ENCODE measurements at regions not wholly inside any gene's neighbourhood (a gene's known extent, or its start where the extent isn't known, plus 50 kb on each side); places are given as distances from the start of the nearest gene placed in this dataset.

DNA sequence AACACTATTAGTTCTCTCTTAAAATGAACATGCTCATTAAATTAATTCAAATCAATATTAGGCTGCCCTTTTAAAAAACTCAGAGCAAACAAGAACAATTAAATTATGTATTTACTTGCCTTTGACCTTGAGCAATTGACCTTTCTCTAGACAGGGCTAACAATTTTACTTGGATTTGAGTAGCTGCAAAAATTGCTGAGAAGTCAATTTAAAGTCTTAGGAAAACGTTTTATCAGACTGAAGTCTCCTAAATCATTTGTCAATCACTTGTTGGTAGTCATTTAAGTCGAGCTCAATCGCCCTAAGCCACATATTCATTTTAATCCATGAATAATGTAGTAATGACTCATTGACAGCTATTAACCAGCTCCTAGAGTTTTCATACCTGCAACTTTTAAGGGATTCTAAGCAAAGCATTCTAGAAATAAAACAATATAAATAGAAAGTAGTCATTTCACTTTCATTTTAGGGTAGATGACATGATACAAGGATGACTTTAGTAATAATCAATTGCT lies 84.9 kb upstream of the SEC61G start:
- peak; percentile 86 for DNase-seq (ENCODE audit: low read depth)
- H3K4me3 ChIP-seq (ENCODE audit: low read length): no peak overlapping the region
- TF ChIP-seq, protein P1, sequence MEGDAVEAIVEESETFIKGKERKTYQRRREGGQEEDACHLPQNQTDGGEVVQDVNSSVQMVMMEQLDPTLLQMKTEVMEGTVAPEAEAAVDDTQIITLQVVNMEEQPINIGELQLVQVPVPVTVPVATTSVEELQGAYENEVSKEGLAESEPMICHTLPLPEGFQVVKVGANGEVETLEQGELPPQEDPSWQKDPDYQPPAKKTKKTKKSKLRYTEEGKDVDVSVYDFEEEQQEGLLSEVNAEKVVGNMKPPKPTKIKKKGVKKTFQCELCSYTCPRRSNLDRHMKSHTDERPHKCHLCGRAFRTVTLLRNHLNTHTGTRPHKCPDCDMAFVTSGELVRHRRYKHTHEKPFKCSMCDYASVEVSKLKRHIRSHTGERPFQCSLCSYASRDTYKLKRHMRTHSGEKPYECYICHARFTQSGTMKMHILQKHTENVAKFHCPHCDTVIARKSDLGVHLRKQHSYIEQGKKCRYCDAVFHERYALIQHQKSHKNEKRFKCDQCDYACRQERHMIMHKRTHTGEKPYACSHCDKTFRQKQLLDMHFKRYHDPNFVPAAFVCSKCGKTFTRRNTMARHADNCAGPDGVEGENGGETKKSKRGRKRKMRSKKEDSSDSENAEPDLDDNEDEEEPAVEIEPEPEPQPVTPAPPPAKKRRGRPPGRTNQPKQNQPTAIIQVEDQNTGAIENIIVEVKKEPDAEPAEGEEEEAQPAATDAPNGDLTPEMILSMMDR (IDR thresholded peaks at IDR 0.05; ENCODE audit: insufficient read depth, low read depth, low read length, missing control alignments): no peak

DNA sequence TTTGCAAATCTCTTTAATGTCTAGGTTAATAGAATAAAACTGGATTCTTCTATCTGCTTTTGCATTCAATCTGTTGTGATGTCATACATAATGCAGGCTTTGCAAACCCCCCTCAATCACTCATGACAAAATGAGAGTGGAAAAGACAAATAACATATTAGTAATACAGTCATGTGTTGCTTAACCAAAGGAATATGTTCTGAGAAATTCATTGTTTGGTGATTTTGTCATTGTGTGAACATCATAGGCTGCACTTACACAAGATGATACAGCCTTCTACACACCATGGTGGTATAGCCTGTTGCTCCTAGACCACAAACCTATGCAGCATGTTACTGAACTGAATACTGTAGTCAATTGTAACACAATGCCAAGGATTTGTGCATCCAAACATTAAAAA lies 87.3 kb upstream of the SEC61G start:
- TF ChIP-seq, protein P1 (IDR thresholded peaks at IDR 0.05; ENCODE audit: insufficient read depth, low read depth, low read length, missing control alignments): no peak
- H3K4me3 ChIP-seq (ENCODE audit: low read length): no peak overlapping the region
- peak; percentile 61 for DNase-seq (ENCODE audit: low read depth)

DNA sequence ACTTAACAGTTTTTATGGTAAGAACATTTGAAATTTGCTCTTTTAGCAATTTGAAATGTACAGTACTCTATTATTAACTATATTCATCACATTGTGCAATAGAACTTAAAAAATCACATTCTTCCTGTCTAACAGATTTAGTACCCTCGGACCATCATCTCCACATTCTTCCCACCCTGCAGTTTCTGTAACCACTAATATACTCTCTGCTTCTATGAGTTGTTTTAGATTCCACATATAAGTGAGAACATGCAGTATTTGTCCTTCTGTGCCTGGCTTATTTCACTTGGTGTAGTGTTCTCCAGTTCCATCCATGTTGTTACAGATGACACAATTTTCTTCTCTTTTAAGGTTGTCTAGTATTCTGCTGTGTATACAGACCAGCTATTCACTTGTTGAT lies 88.9 kb upstream of the SEC61G start:
- no peak for DNase-seq (ENCODE audit: low read depth)
- no peak overlapping the region for H3K4me3 ChIP-seq (ENCODE audit: low read length)
- TF ChIP-seq, protein P1 (IDR thresholded peaks at IDR 0.05; ENCODE audit: insufficient read depth, low read depth, low read length, missing control alignments): no peak

DNA sequence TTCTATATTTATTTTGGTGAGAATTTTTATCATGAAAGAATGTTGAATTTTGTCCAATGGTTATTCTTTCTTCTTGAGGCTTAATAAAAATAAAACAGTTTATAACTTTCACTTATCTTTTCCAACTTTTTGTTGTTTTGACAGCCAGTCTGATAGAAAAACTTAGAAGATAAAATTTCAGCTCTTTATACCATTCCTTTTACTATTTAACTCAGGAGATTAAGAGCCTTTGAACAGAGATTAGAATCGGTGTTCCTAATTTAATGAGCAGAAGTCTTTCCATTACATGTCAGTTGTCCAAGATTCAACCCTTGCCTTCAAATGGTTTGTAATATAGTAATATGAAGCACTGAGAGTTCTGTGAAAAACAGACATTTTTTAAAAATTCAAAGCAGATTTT lies 97.8 kb upstream of the SEC61G start:
- H3K4me3 ChIP-seq (ENCODE audit: low read length): no peak overlapping the region
- DNase-seq (ENCODE audit: low read depth): no peak
- TF ChIP-seq, protein P1 (IDR thresholded peaks at IDR 0.05; ENCODE audit: insufficient read depth, low read depth, low read length, missing control alignments): no peak

DNA sequence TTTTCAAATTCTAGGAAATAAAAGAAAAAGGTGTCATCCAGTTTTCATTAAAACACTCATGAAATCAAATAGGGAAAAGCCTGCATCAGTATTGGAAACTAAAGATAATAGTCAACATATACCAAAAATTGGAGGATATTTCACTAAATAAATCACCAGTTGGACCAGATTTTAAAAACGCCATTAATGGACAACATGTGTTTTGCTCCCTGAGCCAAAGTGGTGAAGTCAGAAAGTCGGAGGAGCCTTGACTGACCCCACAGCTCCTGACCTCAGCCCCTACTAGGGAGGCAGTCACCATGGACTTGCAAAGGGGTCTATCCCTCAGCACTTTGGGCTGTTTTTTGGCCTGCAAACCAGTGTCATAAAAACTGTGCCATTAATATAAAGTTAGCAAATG lies 98.3 kb upstream of the SEC61G start:
- TF ChIP-seq, protein P1 (IDR thresholded peaks at IDR 0.05; ENCODE audit: insufficient read depth, low read depth, low read length, missing control alignments): no peak
- no peak overlapping the region for H3K4me3 ChIP-seq (ENCODE audit: low read length)
- DNase-seq (ENCODE audit: low read depth): no peak

DNA sequence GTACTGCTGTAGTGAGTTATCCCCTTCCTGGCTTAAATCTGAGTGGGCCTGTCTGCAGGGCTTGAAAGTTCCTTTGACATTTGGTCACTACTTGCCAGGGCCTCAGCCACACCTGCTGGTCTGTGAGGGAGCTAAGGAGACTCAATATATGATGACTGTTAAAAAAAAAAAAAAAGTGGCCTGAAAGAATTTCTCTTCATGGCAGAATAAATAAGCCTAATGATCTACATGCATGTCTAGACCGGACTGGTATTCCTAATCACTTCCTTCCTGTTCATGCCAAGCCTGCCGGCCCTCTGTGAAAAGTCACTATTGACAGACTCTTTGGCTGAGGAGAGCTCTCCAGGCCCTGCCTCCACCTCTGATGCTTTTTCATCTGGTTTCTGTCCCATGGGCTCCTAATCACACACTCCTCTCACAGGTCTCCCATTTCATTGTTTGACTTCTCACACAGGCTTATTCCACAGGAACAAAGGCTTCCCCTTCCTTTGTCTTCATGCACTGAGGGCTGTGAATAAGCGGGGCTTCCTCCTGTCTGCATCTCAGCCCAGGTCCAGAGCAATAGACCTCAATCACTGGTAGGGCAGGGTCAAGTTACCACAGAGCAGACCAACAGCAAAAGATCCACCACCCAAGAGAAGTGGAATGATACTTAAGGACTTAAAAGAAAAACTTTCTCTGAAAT lies 99.1 kb upstream of the SEC61G start:
- peak; percentile 92 for DNase-seq (ENCODE audit: low read depth)
- H3K4me3 ChIP-seq (ENCODE audit: low read length): no peak overlapping the region
- TF ChIP-seq, protein P1 (IDR thresholded peaks at IDR 0.05; ENCODE audit: insufficient read depth, low read depth, low read length, missing control alignments): no peak

DNA sequence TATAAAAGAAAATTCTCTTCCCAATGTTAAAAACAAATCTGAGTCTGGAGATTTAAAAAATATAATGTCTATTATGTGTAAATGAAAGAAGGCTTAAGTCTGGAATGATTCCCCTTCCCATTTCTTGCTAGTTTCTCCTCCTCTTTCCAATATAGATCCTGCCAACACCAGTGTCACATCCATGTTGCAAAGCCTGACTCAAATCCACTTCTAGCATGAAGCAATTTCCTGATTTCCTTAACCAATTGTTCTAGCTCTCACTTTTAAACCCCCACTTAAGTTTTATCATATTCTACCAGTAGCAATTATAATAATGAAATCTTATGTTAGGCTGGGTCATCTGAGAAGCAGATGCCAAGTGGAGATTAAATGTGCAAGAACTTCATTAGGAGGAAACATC lies 100.1 kb upstream of the SEC61G start:
- TF ChIP-seq, protein P1 (IDR thresholded peaks at IDR 0.05; ENCODE audit: insufficient read depth, low read depth, low read length, missing control alignments): no peak
- DNase-seq (ENCODE audit: low read depth): peak; percentile 47
- H3K4me3 ChIP-seq (ENCODE audit: low read length): no peak overlapping the region

All from epithelial cell of esophagus (primary cell).